Natural killer cell (primary cell): ENCODE measurements at regions not wholly inside any gene's neighbourhood (a gene's known extent, or its start where the extent isn't known, plus 50 kb on each side); places are given as distances from the start of the nearest gene placed in this dataset.

Experiments used
- ATAC-seq, 3 donors: fragments of 150-1000 bp in 2 of 3; fragments of 200-7000 bp in 1 of 3; cut with Tn5 transposase; 1 replicate in 1 of 3; 2 replicates in 2 of 3; pipeline ENCODE4 v1.10.0; 2021; ENCODE audit warnings: mild to moderate bottlenecking in 2 of 3, moderate library complexity in 2 of 3
- DNase-seq, 2 donors: peaks; one replicate each; pipeline versions ENCODE4 v3.0.0 to v3.0.0-alpha.2; 2013 to 2021; ENCODE audit warnings: mixed read lengths in 1 of 2
- H3K27ac ChIP-seq: one replicate; pipeline ENCODE4 v1.5.1; 2013; ENCODE audit warnings: mild to moderate bottlenecking, low read length
- H3K27me3 ChIP-seq: one replicate; pipeline ENCODE4 v1.6.1; 2013; ENCODE audit warnings: low read length; ENCODE audit not compliant: control insufficient read depth, insufficient read depth
- H3K36me3 ChIP-seq: one replicate; pipeline ENCODE4 v1.6.1; 2013; ENCODE audit warnings: low read length; ENCODE audit not compliant: control insufficient read depth, insufficient read depth
- H3K4me1 ChIP-seq: one replicate; pipeline ENCODE4 v1.6.1; 2013; ENCODE audit warnings: low read length; ENCODE audit not compliant: control insufficient read depth, insufficient read depth
- H3K4me3 ChIP-seq: one replicate; pipeline ENCODE4 v1.5.1; 2013; ENCODE audit warnings: low read length
- H3K9me3 ChIP-seq: one replicate; pipeline ENCODE4 v1.6.1; 2013; ENCODE audit warnings: low read length; ENCODE audit not compliant: control insufficient read depth, insufficient read depth
- H3K27ac Mint-ChIP-seq, 2 donors: one replicate each; pipeline ENCODE4 v1.8.0; 2022; ENCODE audit warnings: mild to moderate bottlenecking in 2 of 2, mixed read lengths in 2 of 2, moderate library complexity in 1 of 2
- H3K27me3 Mint-ChIP-seq, 2 donors: one replicate each; pipeline ENCODE4 v1.8.0; 2022; ENCODE audit warnings: low read depth in 2 of 2, mixed read lengths in 2 of 2
- H3K36me3 Mint-ChIP-seq: one replicate; pipeline ENCODE4 v1.8.0; 2022; ENCODE audit warnings: mixed read lengths
- H3K4me1 Mint-ChIP-seq, 2 donors: one replicate each; pipeline ENCODE4 v1.8.0; 2022; ENCODE audit warnings: mixed read lengths in 2 of 2
- H3K4me3 Mint-ChIP-seq: one replicate; pipeline ENCODE4 v1.8.0; 2022; ENCODE audit warnings: mild to moderate bottlenecking, moderate library complexity, mixed read lengths
- H3K9me3 Mint-ChIP-seq, 2 donors: one replicate each; pipeline ENCODE4 v1.8.0; 2022; ENCODE audit warnings: mixed read lengths in 2 of 2
- CTCF ChIP-seq: fragments of 200-600 bp; IDR thresholded peaks from one replicate; pipeline ENCODE4 v1.8.0; 2022; ENCODE audit warnings: antibody characterized with exemption
- WGBS: methylation state at CpG from one replicate; pipeline ENCODE4 v1.1.7; 2013; ENCODE audit warnings: missing lambda C conversion rate; ENCODE audit not compliant: insufficient coverage; 5-methylcytosine and 5-hydroxymethylcytosine counted together
- intact Hi-C: fragments of 100-400 bp; cut with micrococcal nuclease; formaldehyde crosslinking; loops from one replicate; pipeline ENCODE4 v1.14.2; 2022

GRCh38 chr14:22018890-22019289 is 345.3 kb upstream of the OR4E1 start:
- no peak overlapping the region for H3K4me3 Mint-ChIP-seq
- H3K27ac Mint-ChIP-seq: no peak overlapping the region
- H3K4me1 Mint-ChIP-seq: no peaks in the 10 kb centered on the region
- DNase-seq (no peak), ATAC-seq (no peak)
- no peaks in the 10 kb centered on the region for H3K9me3 Mint-ChIP-seq
- no peak overlapping the region for H3K27ac ChIP-seq
- H3K27me3 ChIP-seq: peaks cover under 1% of the 10 kb centered on the region
- no peaks in the 10 kb centered on the region for H3K4me1 ChIP-seq
- H3K4me3 ChIP-seq: no peak overlapping the region
- peaks cover 10 to 11% of the 10 kb centered on the region in 2 donors for H3K27me3 Mint-ChIP-seq
- H3K36me3 Mint-ChIP-seq: no peaks in the 10 kb centered on the region
- no peaks in the 10 kb centered on the region for H3K36me3 ChIP-seq
- intact Hi-C loops: no loop called here
- TF ChIP-seq CTCF: no peak
- no peaks in the 10 kb centered on the region for H3K9me3 ChIP-seq
- no CpG with 5 or more reads among the region's 1 CpG for WGBS

DNA sequence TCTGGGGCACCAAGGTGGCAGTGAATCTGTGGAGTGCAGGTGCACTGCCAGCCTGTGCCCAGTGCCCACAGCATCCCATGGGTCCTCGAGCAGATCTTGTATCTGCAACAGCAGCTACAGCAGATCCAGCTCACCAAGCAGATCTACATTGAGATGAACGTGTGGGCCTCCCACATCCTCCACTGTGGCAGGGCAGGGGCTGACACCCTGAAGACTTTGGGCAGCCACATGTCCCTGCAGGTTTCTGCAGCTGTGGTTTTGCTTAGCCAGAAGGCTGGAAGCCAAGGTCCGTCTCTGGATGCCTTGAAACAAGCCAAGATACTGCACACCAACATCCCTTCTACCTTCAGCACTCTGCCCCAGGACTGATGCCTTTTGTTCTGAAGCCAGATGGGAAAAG is 338.8 kb upstream of the OR4E1 start:
- Mint-ChIP-seq H3K27me3 (peaks cover 4 to 19% of the 10 kb centered on the region in 2 donors), H3K27ac (no peak overlapping the region), H3K9me3 (no peaks in the 10 kb centered on the region), H3K4me3 (no peak overlapping the region), H3K36me3 (no peaks in the 10 kb centered on the region), H3K4me1 (peaks cover 4 to 15% of the 10 kb centered on the region in 2 donors)
- 27% methylated on average over 3 of the region's 3 CpGs for WGBS
- Histone ChIP-seq H3K27me3 (no peaks in the 10 kb centered on the region), H3K36me3 (no peaks in the 10 kb centered on the region), H3K4me3 (no peak overlapping the region), H3K9me3 (no peaks in the 10 kb centered on the region), H3K27ac (no peak overlapping the region), H3K4me1 (peaks cover 9% of the 10 kb centered on the region)
- no peak for TF ChIP-seq CTCF
- DNase-seq: no peak
- ATAC-seq: peak in 1 of 3 donors; percentile 37
- intact Hi-C loops: no loop called here

DNA sequence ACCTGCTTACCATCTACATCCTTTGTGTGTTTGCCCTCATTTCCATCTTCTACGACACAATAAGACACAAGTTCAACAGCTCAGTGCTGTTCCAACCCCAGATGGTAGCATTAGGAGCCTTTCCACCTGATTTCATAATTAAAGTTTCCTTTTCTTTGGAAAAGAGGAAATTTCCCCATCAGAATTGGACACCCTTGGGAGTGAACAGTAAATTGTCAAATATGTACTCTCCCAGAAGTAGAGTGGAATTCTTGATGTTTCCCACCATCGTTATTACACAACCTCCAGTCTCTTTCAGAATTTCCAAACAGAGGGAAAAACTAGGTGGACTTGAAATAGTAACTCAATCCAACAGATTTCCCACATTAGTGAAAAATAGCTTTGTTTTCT is 337.6 kb upstream of the OR4E1 start:
- no peaks in the 10 kb centered on the region for H3K9me3 Mint-ChIP-seq
- H3K27me3 ChIP-seq: no peaks in the 10 kb centered on the region
- no peak overlapping the region for H3K27ac Mint-ChIP-seq
- H3K27me3 Mint-ChIP-seq: peaks cover 6 to 19% of the 10 kb centered on the region in 2 donors
- H3K4me3 Mint-ChIP-seq: no peak overlapping the region
- WGBS: 100% methylated on average over 1 of the region's 2 CpGs
- no peak overlapping the region for H3K27ac ChIP-seq
- peaks cover 4 to 19% of the 10 kb centered on the region in 2 donors for H3K4me1 Mint-ChIP-seq
- TF ChIP-seq CTCF: no peak
- H3K4me3 ChIP-seq: no peak overlapping the region
- ATAC-seq (no peak), DNase-seq (no peak)
- H3K9me3 ChIP-seq: no peaks in the 10 kb centered on the region
- H3K36me3 Mint-ChIP-seq: no peaks in the 10 kb centered on the region
- no peaks in the 10 kb centered on the region for H3K36me3 ChIP-seq
- H3K4me1 ChIP-seq: peaks cover 9% of the 10 kb centered on the region
- intact Hi-C loops: no loop called here

- Histone ChIP-seq H3K9me3 (no peaks in the 10 kb centered on the region), H3K27ac (no peak overlapping the region), H3K27me3 (no peaks in the 10 kb centered on the region), H3K4me3 (no peak overlapping the region), H3K4me1 (peaks cover 9% of the 10 kb centered on the region), H3K36me3 (no peaks in the 10 kb centered on the region)
- no peak overlapping the region for H3K4me3 Mint-ChIP-seq
- H3K27me3 Mint-ChIP-seq: peaks cover 6 to 19% of the 10 kb centered on the region in 2 donors
- H3K27ac Mint-ChIP-seq: no peak overlapping the region
- TF ChIP-seq CTCF: no peak
- peaks cover 4 to 19% of the 10 kb centered on the region in 2 donors for H3K4me1 Mint-ChIP-seq
- ATAC-seq: no peak
- intact Hi-C loops: no loop called here
- H3K9me3 Mint-ChIP-seq: no peaks in the 10 kb centered on the region
- no peaks in the 10 kb centered on the region for H3K36me3 Mint-ChIP-seq
- WGBS: 89% methylated on average over 2 of the region's 2 CpGs
- no peak for DNase-seq
Measured at GRCh38 chr14:22010545-22011252, 337.1 kb upstream of the OR4E1 start.
